ENCODE measurements at regions not wholly inside any gene's neighbourhood (a gene's known extent, or its start where the extent isn't known, plus 50 kb on each side); places are given as distances from the start of the nearest gene placed in this dataset.
"Not testable (repeated sequence)": the region's sequence is repeated elsewhere in the genome, so short reads cannot be mapped to it uniquely, and the experiment has no call there.

DNA sequence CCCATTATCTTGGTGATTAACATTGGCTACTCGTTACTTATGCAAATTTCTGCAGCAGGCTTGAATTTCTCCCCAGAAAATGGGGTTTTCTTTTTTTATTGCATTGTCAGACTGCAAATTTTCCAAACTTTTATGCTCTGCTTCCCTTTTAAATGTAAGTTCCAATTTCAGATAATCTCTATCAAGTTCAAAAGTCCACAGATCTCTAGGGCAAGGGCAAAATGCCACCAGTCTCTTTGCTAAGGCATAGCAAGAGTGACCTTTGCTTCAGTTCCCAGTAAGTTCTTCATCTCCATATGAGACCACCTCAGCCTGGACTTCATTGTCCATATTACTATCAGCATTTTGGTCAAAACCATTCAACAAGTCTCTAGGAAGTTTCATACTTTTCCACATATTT, 108.5 kb upstream of the ECI2 start:
- H3K4me3 Mint-ChIP-seq; POLR2A ChIA-PET; H3K4me1 Mint-ChIP-seq; H3K36me3 Mint-ChIP-seq (ENCODE audit: low read depth); H3K27me3 Mint-ChIP-seq; H3K27ac Mint-ChIP-seq; H3K9me3 Mint-ChIP-seq; DNase-seq; CTCF ChIA-PET: not testable (repeated sequence)

DNA sequence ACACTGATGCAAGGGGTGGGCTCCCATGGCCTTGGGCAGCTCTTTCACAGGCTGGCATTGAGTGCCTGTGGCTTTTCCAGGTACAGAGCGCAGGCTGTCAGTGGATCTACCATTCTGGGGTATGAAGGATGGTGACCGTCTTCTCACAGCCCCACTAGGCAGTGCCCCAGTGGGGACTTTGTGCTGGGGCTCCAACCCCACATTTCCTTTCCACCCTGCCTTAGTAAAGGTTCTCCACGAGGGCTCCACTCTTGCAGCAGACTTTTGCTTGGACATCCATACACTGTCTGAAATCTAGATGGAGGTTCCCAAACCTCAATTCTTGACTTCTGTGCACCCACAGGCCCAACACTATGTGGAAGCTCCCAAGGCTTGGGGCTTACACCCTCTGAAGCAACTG, 107.9 kb upstream of the ECI2 start:
- Mint-ChIP-seq H3K27me3 (peaks cover 4% of the 10 kb centered on the region), H3K4me1 (no peaks in the 10 kb centered on the region), H3K36me3 (ENCODE audit: low read depth) (no peaks in the 10 kb centered on the region), H3K27ac (no peak overlapping the region), H3K9me3 (peaks cover 9% of the 10 kb centered on the region), H3K4me3 (no peak overlapping the region)
- DNase-seq: no peak
- ChIA-PET POLR2A (no interaction called here), CTCF (no interaction called here)

DNA sequence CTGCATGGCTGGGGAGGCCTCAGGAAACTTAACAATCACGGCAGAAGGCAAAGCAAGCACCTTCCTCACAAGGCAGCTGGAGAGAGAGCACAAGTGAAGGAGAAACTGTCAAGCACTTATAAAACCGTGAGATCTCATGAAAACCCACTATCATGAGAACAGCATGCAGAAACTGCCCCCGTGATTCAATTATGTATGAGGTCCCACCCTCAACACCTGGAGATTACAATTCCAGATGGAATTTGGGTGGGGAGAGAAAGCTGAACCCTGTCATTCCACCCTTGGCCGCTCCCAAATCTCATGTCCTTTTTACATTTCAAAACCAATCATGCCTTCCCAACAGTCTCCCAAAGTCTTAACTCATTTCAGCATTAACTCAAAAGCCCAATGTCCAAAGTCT, 107.2 kb upstream of the ECI2 start:
- CTCF ChIA-PET: no interaction called here
- POLR2A ChIA-PET: no interaction called here
- H3K9me3 Mint-ChIP-seq: peaks cover 9% of the 10 kb centered on the region
- no peak overlapping the region for H3K27ac Mint-ChIP-seq
- H3K4me1 Mint-ChIP-seq: no peaks in the 10 kb centered on the region
- H3K36me3 Mint-ChIP-seq (ENCODE audit: low read depth): no peaks in the 10 kb centered on the region
- no peak overlapping the region for H3K4me3 Mint-ChIP-seq
- no peak for DNase-seq
- H3K27me3 Mint-ChIP-seq: peaks cover 4% of the 10 kb centered on the region

DNA sequence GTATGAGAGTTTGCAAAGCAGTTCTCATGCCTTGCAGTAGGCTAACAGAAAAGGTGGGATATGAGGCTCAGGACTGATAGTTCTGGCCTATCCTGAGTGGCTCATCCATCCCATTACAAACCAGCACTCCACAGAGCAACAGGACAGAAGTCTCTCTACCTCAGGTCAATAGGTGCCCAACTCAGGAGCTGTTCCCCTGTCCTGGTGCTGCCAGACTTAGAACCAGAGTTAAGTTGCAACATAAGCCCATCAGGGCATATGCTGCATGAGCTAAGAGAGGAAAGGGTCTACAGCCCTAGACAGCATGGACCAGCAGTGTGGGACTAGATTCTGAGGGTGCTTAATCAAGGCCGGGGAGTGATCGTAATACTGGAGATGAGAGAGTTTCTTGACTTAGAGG, 104.8 kb upstream of the ECI2 start:
- ChIA-PET POLR2A (no interaction called here), CTCF (no interaction called here)
- H3K27ac Mint-ChIP-seq: no peak overlapping the region
- H3K36me3 Mint-ChIP-seq (ENCODE audit: low read depth): no peaks in the 10 kb centered on the region
- H3K4me1 Mint-ChIP-seq: no peaks in the 10 kb centered on the region
- H3K4me3 Mint-ChIP-seq: no peak overlapping the region
- DNase-seq: no peak
- peaks cover 7% of the 10 kb centered on the region for H3K27me3 Mint-ChIP-seq
- H3K9me3 Mint-ChIP-seq: peaks cover 7% of the 10 kb centered on the region

DNA sequence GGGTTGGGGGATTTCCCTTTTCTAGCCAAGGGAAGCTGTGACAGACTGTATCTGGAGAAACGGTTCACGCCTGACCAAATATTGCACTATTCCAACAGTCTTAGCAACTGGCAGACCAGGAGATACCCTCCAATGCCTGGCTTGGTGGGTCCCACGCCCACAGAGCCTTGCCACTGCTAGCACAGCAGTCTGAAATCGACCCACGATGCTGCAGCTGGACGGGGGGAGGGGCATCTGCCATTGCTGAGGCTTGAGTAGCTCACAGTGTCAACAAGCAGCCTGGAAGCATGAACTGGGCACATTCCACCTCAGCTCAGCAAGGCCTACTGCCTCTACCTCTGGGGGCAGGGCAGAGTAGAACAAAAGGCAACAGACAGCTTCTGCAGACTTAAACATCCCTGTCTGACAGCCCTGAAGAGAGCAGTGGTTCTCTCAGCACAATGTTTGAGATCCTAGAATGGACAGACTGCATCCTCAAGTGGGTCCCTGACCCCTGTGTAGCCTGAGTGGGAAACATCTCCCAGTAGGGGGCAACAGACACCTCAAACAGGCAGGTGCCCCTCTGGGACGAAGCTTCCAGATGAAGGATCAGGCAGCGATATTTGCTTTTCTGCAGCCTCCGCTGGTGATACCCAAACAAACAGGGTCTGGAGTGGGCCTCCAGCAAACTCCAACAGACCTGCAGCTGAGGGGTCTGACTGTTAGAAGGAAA, 89.9 kb upstream of the ECI2 start:
- Mint-ChIP-seq H3K27me3 (peaks cover 5% of the 10 kb centered on the region), H3K4me1 (no peaks in the 10 kb centered on the region), H3K9me3 (no peaks in the 10 kb centered on the region), H3K4me3 (no peak overlapping the region), H3K27ac (no peak overlapping the region), H3K36me3 (ENCODE audit: low read depth) (no peaks in the 10 kb centered on the region)
- ChIA-PET POLR2A (no interaction called here), CTCF (interaction anchor here (0.6 kb wide), 1 partner anchor 945 kb away, joined by 3 read pairs; no protein-coding TSS in a partner anchor)
- DNase-seq: no peak

DNA sequence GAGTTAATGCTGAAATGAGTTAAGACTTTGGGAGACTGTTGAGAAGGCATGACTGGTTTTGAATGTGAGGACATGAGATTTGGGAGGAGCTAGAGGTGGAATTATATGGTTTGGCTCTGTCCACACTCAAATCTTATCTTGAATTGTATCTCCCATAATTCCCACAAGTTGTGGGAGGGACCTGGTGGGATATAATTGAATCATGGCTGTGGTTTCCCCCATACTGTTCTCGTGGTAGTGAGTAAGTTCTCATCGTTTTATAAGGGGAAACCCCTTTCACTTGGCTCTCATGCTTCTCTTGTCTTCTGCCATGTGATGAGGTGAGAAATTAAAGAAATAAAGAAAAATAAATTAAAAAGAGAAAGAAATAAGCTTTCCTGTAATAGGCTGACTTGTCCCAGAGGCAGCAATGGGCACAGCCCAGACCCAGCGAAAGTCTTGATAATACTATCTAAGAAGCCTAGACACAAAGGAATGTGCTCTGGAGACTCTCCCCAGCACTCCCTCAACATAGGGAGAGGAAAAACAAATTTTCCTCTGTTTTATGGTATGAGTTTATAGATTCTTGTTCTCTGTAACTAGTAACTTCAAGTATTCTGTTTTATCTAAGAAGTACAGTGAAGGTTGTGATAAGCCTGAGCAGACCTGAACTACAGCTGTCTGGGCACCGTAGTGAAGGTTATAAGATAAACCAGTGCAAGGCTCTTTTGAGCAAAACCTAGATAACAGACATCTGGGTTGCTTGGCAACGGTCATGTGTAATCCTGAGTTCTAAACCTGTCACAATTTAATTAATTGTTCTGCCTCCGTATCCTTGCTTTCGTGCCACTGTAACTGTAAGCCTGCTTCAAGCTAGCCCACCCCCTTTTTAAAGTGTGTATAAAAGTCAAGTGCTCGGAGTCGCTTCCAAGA, 88.9 kb upstream of the ECI2 start:
- Mint-ChIP-seq H3K4me1 (no peaks in the 10 kb centered on the region), H3K9me3 (peaks cover 5% of the 10 kb centered on the region), H3K36me3 (ENCODE audit: low read depth) (no peaks in the 10 kb centered on the region), H3K4me3 (no peak overlapping the region), H3K27ac (no peak overlapping the region), H3K27me3 (peaks cover 5% of the 10 kb centered on the region)
- POLR2A ChIA-PET: no interaction called here
- CTCF ChIA-PET: no interaction called here
- DNase-seq: no peak

DNA sequence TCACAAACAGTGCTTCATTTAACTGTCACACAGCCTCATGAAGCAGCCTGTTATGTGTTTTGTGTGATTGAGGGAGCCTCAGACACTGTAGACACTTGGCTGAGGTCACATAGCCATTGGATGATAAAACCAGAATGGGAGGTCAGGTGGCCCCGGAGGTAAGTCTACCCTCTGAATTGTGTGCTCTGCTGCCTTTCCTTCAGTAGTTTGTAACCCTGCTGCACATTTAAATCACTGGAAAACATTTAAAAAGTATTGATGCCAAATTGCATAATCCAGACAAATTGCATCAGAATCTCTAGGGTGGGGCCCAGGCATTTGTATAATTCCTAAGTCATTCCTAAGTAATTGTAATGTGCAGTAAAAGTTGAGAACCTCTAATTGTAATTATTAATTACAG, 85.2 kb upstream of the ECI2 start:
- Mint-ChIP-seq H3K4me1 (no peaks in the 10 kb centered on the region), H3K9me3 (peaks cover 8% of the 10 kb centered on the region), H3K4me3 (no peak overlapping the region), H3K27me3 (peaks cover 9% of the 10 kb centered on the region), H3K27ac (no peak overlapping the region), H3K36me3 (ENCODE audit: low read depth) (no peaks in the 10 kb centered on the region)
- POLR2A ChIA-PET: no interaction called here
- DNase-seq: no peak
- CTCF ChIA-PET: no interaction called here

DNA sequence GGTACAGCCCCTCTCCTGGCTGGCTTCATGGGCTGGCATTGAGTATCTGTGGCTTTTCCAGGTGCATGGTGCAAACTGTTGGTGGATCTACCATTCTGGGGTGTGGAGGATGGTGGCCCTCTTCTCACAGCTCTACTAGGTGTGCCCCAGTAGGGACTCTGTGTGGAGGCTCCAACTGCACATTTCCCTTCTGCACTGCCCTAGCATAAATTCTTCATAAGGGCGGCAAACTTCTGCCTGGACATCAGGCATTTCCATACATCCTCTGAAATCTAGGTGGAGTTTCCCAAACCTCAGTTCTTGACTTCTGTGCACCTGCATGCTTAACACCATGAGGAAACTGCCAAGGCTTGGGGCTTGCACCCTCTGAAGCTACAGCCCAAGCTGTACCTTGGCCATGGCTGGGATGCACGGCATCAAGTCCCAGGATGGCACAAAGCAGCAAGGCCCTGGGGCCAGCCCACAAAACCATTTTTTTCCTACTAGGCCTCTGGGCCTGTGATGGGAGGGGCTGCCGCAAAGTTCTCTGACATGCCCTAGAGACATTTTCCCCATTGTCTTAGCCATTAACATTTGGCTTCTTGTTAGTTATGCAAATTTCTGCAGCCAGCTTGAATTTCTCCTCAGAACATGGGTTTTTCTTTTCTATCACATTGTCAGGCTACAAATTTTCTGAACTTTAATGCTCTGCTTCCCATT, 83.4 kb upstream of the ECI2 start:
- Mint-ChIP-seq H3K27me3 (peaks cover 12% of the 10 kb centered on the region), H3K9me3 (peaks cover 13% of the 10 kb centered on the region)
- H3K4me3 Mint-ChIP-seq; H3K36me3 Mint-ChIP-seq (ENCODE audit: low read depth); POLR2A ChIA-PET; DNase-seq; H3K27ac Mint-ChIP-seq; H3K4me1 Mint-ChIP-seq: not testable (repeated sequence)
- CTCF ChIA-PET: interaction anchor here (0.6 kb wide), 1 partner anchor 229 kb away, joined by 5 read pairs; no protein-coding TSS in a partner anchor

DNA sequence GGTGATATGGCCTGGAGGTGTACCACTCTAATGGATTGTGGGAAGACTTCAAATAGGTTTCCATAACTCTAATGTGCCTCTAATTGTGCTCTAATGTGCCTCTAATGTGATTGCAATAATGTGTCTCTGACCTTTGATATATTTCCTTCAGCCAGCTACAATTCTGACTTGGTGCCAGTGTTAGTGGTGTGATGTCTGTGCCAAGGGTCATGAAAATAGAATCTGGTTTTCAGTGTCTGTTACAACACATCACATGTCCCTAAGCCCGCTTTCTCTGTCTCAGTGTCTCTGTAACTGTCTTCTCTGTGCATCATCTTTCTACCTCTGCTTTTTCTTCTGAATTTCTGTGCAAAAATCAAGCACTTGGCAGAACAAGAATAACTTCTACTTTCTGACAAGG, 77.2 kb upstream of the ECI2 start:
- peaks cover 19% of the 10 kb centered on the region for H3K4me1 Mint-ChIP-seq
- POLR2A ChIA-PET: no interaction called here
- peaks cover 18% of the 10 kb centered on the region for H3K9me3 Mint-ChIP-seq
- CTCF ChIA-PET: no interaction called here
- H3K27ac Mint-ChIP-seq: no peak overlapping the region
- no peak overlapping the region for H3K4me3 Mint-ChIP-seq
- H3K27me3 Mint-ChIP-seq: peaks cover 4% of the 10 kb centered on the region
- DNase-seq: no peak
- no peaks in the 10 kb centered on the region for H3K36me3 Mint-ChIP-seq (ENCODE audit: low read depth)

DNA sequence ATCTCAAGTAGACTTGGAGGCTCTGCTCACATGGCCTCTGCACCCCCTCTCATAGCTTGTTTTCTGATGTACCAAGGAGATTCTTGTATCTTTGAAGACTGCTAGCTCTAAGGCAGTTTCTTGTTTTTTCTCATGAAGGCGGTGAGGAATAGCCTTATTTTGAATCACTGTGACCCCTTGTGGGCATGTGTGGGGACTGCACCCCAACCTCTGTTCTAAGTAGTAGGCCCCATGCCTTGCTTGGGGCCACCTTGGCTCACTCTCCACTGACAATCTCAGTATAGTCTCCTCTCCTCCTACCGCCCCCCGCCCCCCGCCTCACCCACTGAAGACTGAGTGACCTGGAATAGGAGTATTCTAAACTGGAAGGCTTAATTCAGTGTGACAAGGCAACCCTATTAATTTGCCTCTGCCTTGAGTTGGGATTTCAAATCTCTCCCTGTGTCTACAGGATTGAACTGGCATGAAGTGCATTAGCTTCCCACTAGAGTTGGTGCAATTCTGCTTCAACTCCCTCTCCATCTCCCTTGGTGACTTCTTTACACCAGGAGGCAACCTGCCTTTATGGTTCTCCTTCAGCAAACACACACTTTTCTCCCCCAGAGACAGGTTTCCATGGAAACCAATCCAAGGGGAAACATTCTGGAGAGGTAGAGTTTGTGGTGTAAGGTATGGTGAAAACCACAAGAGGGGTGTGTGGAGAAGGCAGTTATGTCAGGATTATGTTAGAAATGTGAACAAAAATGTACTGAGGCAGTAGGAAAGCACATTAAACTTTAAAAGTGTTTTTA, 75.4 kb upstream of the ECI2 start:
- POLR2A ChIA-PET: no interaction called here
- peaks cover 4% of the 10 kb centered on the region for H3K27me3 Mint-ChIP-seq
- no peak overlapping the region for H3K27ac Mint-ChIP-seq
- H3K36me3 Mint-ChIP-seq (ENCODE audit: low read depth): no peaks in the 10 kb centered on the region
- peaks cover 19% of the 10 kb centered on the region for H3K4me1 Mint-ChIP-seq
- H3K4me3 Mint-ChIP-seq: no peak overlapping the region
- DNase-seq: peak; percentile 67
- H3K9me3 Mint-ChIP-seq: peaks cover 16% of the 10 kb centered on the region
- CTCF ChIA-PET: interaction anchor here (0.6 to 2.6 kb wide), 20 partner anchors 23 to 930 kb away, joined by 3 to 24 read pairs (median 4); partner anchors contain the start of gene ECI2

DNA sequence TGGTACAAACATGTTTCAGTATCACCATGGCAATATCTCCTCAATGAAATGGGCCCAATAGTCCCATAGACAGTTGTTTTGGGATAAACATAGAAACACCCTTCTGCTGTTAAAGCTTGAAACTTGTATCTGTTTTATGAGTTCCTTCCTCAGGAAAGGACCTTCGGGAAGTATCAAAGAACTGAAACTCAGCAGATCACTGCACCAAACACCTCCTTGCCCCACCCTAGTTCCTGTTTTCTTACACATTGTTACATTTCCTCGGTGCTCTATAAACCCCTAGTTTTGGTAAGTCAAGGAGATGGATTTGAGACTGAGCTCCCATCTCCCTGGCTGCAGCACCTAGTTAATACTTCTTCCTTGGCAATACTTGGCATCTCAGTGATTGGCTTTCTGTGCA, 73.8 kb upstream of the ECI2 start:
- H3K27ac Mint-ChIP-seq: peak overlapping the region; percentile 59
- DNase-seq: no peak
- H3K9me3 Mint-ChIP-seq: peaks cover 14% of the 10 kb centered on the region
- ChIA-PET POLR2A (no interaction called here), CTCF (interaction anchor here (1.1 to 2.6 kb wide), 6 partner anchors 35 to 231 kb away, joined by 5 to 24 read pairs (median 10); a partner anchor contains a TSS)
- peaks cover 4% of the 10 kb centered on the region for H3K27me3 Mint-ChIP-seq
- H3K4me3 Mint-ChIP-seq: no peak overlapping the region
- H3K4me1 Mint-ChIP-seq: peaks cover 24% of the 10 kb centered on the region
- H3K36me3 Mint-ChIP-seq (ENCODE audit: low read depth): peaks cover 3% of the 10 kb centered on the region

DNA sequence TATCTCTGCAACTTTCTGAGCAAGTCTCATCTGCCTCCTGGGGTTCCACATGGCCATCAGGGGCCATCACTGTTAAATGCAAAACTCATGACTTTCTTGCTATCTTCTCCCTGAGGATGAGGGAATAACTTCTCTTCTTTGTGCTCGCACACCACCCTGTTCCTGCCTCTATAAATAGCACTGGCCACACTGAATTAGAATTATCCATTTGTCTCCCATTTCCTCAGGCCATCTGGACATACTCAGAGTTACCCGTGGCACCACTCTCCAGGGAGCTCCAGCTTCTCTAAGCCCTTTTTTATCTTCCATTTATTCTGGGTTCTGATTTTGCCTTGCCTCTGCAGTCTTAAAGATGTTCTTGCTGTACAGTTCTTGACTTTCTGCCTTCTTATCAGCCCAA, 72.8 kb upstream of the ECI2 start:
- H3K27ac Mint-ChIP-seq: no peak overlapping the region
- peaks cover 24% of the 10 kb centered on the region for H3K4me1 Mint-ChIP-seq
- POLR2A ChIA-PET: no interaction called here
- H3K4me3 Mint-ChIP-seq: no peak overlapping the region
- H3K36me3 Mint-ChIP-seq (ENCODE audit: low read depth): peaks cover 3% of the 10 kb centered on the region
- H3K27me3 Mint-ChIP-seq: peaks cover 5% of the 10 kb centered on the region
- CTCF ChIA-PET: no interaction called here
- peaks cover 14% of the 10 kb centered on the region for H3K9me3 Mint-ChIP-seq
- DNase-seq: no peak
